ENCODE measurements at regions not wholly inside any gene's neighbourhood (a gene's known extent, or its start where the extent isn't known, plus 50 kb on each side); places are given as distances from the start of the nearest gene placed in this dataset.

- TF ChIP-seq RAD21 (IDR thresholded peaks at IDR 0.05): no peak
- TF ChIP-seq CTCF (IDR thresholded peaks at IDR 0.05; ENCODE audit: low read depth, low read length, missing input control): no peak
- TF ChIP-seq GABPA (IDR thresholded peaks at IDR 0.05 in 1 of 2, conservative IDR thresholded peaks at IDR 0.05 in 1 of 2): no peak
- no peak for TF ChIP-seq SP1 (IDR thresholded peaks at IDR 0.05)
- TF ChIP-seq HNF4A (conservative IDR thresholded peaks at IDR 0.05): no peak
- TF ChIP-seq MAX (IDR thresholded peaks at IDR 0.05): no peak
These were observed 461.4 kb downstream of the DIPK2A start for GRCh38 chr3:144433006-144433405.
